Trophoblast cell (in vitro differentiated cells and primary cell): ENCODE measurements at regions not wholly inside any gene's neighbourhood (a gene's known extent, or its start where the extent isn't known, plus 50 kb on each side); places are given as distances from the start of the nearest gene placed in this dataset.

Experiments used
- DNase-seq, 2 donors: peaks; one replicate each; pipeline ENCODE4 v3.0.0-alpha.2; 2016
- H2AFZ ChIP-seq: 2 replicates; pipeline ENCODE4 v1.6.1; 2013; ENCODE audit warnings: low read length, moderate library complexity, mild to moderate bottlenecking; ENCODE audit not compliant: insufficient read depth, poor library complexity
- H2AK5ac ChIP-seq: 2 replicates; pipeline ENCODE4 v1.6.1; 2013; ENCODE audit warnings: mild to moderate bottlenecking, low read length
- H2BK120ac ChIP-seq: 2 replicates; pipeline ENCODE4 v1.6.1; 2013; ENCODE audit warnings: low read length, mild to moderate bottlenecking, moderate library complexity; ENCODE audit not compliant: insufficient read depth, poor library complexity
- H2BK12ac ChIP-seq: 2 replicates; pipeline ENCODE4 v1.6.1; 2013; ENCODE audit warnings: mild to moderate bottlenecking, low read length, moderate library complexity
- H2BK5ac ChIP-seq: 2 replicates; pipeline ENCODE4 v1.6.1; 2013; ENCODE audit warnings: low read length, low read depth, moderate library complexity, mild to moderate bottlenecking; ENCODE audit not compliant: poor library complexity
- H3K14ac ChIP-seq: 2 replicates; pipeline ENCODE4 v1.6.1; 2013; ENCODE audit warnings: mild to moderate bottlenecking, low read length
- H3K18ac ChIP-seq: 2 replicates; pipeline ENCODE4 v1.6.1; 2013; ENCODE audit warnings: mild to moderate bottlenecking, low read length
- H3K23ac ChIP-seq: 2 replicates; pipeline ENCODE4 v1.6.1; 2013; ENCODE audit warnings: low read length
- H3K27ac ChIP-seq: 2 replicates; pipeline ENCODE4 v1.5.1; 2013; ENCODE audit warnings: low read depth, mild to moderate bottlenecking, inconsistent platforms, low read length, moderate library complexity
- H3K27me3 ChIP-seq: 2 replicates; pipeline ENCODE4 v1.6.1; 2013; ENCODE audit warnings: inconsistent platforms, mild to moderate bottlenecking, low read length, moderate library complexity; ENCODE audit not compliant: insufficient read depth
- H3K36me3 ChIP-seq, 2 experiments: 1 replicate in 1 of 2; 2 replicates in 1 of 2; pipeline ENCODE4 v1.6.1; 2013; ENCODE audit warnings: low read length in 2 of 2, mild to moderate bottlenecking in 2 of 2, moderate library complexity in 1 of 2; ENCODE audit not compliant: insufficient read depth in 2 of 2, control insufficient read depth in 1 of 2
- H3K4ac ChIP-seq: 2 replicates; pipeline ENCODE4 v1.6.1; 2013; ENCODE audit warnings: low read depth, mild to moderate bottlenecking, low read length, moderate library complexity
- H3K4me1 ChIP-seq, 2 experiments: 1 replicate in 1 of 2; 2 replicates in 1 of 2; pipeline ENCODE4 v1.6.1; 2013; ENCODE audit warnings: low read length in 2 of 2, mild to moderate bottlenecking in 2 of 2, moderate library complexity in 1 of 2; ENCODE audit not compliant: insufficient read depth in 2 of 2, control insufficient read depth in 1 of 2
- H3K4me2 ChIP-seq: 2 replicates; pipeline ENCODE4 v1.6.1; 2013; ENCODE audit warnings: inconsistent platforms, mild to moderate bottlenecking, low read length, moderate library complexity
- H3K4me3 ChIP-seq: 2 replicates; pipeline ENCODE4 v1.5.1; 2013; ENCODE audit warnings: mild to moderate bottlenecking, low read depth, low read length, inconsistent platforms
- H3K79me1 ChIP-seq: one replicate; pipeline ENCODE4 v1.6.1; 2013; ENCODE audit warnings: low read length
- H3K79me2 ChIP-seq: 2 replicates; pipeline ENCODE4 v1.6.1; 2013; ENCODE audit warnings: low read length, mild to moderate bottlenecking; ENCODE audit not compliant: control insufficient read depth, insufficient read depth, poor library complexity
- H3K9ac ChIP-seq: 2 replicates; pipeline ENCODE4 v1.6.1; 2013; ENCODE audit warnings: mild to moderate bottlenecking, low read length
- H3K9me3 ChIP-seq: 2 replicates; pipeline ENCODE4 v1.6.1; 2013; ENCODE audit warnings: low read depth, mild to moderate bottlenecking, control low read depth, inconsistent platforms, low read length; ENCODE audit not compliant: insufficient read depth
- H4K12ac ChIP-seq: 2 replicates; pipeline ENCODE4 v1.6.1; 2013; ENCODE audit warnings: low read depth, mild to moderate bottlenecking, low read length, moderate library complexity
- H4K8ac ChIP-seq: 2 replicates; pipeline ENCODE4 v1.6.1; 2013; ENCODE audit warnings: low read depth, mild to moderate bottlenecking, low read length, moderate library complexity
- H4K91ac ChIP-seq: one replicate; pipeline ENCODE4 v1.6.1; 2013; ENCODE audit warnings: low read depth, mild to moderate bottlenecking, low read length, moderate library complexity
- WGBS: extraction: QIAGEN DNeasy Blood & Tissue Kit; methylation state at CpG from one replicate; pipeline ENCODE4 v1.1.7; 2013; ENCODE audit warnings: missing lambda C conversion rate; ENCODE audit not compliant: insufficient read length, insufficient coverage; ENCODE audit errors: extremely low coverage; 5-methylcytosine and 5-hydroxymethylcytosine counted together

GRCh38 chr5:44568519-44568918 lies 179.3 kb upstream of the FGF10 start:
- Histone ChIP-seq H4K91ac (no peak overlapping the region), H3K79me2 (no peaks in the 10 kb centered on the region), H3K36me3 (no peaks in the 10 kb centered on the region), H3K18ac (no peak overlapping the region), H3K4me3 (no peak overlapping the region), H4K12ac (no peak overlapping the region), H3K4me2 (no peak overlapping the region), H3K9ac (no peak overlapping the region), H3K27ac (no peak overlapping the region), H2BK120ac (no peak overlapping the region), H3K4ac (no peak overlapping the region), H2BK12ac (no peak overlapping the region), H3K14ac (no peak overlapping the region), H3K79me1 (peaks cover 2% of the 10 kb centered on the region), H2AK5ac (no peak overlapping the region), H3K4me1 (peaks cover 0 to 3% of the 10 kb centered on the region in 2 experiments), H2BK5ac (no peak overlapping the region), H3K27me3 (no peaks in the 10 kb centered on the region), H3K9me3 (no peaks in the 10 kb centered on the region), H2AFZ (no peak overlapping the region), H3K23ac (no peak overlapping the region), H4K8ac (no peak overlapping the region)
- no peak for DNase-seq
- no CpG with 5 or more reads among the region's 1 CpG for WGBS

DNA sequence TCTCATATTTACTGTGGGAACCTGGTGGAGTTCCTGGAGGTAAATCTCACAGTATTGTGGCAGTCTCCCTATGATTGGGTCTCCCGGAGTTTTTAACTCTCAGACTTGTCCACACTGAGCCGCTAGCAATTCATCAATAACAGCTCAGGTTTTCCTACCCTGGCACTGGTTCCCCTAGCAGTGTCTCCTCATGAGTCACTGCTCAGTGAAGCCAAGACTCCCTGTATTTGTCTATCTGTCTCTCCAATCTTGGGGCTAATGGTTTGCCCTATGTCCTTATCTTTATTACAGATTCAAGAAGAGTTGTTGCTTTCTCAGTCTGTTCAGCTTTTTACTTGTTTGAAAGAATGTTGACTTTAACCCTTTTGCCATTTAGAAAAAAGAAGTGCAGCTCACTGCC lies 176.7 kb upstream of the FGF10 start:
- Histone ChIP-seq H3K23ac (no peak overlapping the region), H4K12ac (no peak overlapping the region), H2AK5ac (no peak overlapping the region), H3K9me3 (no peaks in the 10 kb centered on the region), H2BK120ac (no peak overlapping the region), H3K79me1 (peaks cover 2% of the 10 kb centered on the region), H4K91ac (no peak overlapping the region), H3K27me3 (no peaks in the 10 kb centered on the region), H3K4me1 (peaks cover 0 to 3% of the 10 kb centered on the region in 2 experiments), H3K4ac (no peak overlapping the region), H3K27ac (peak overlapping the region; percentile 74), H3K9ac (no peak overlapping the region), H2BK5ac (no peak overlapping the region), H3K14ac (no peak overlapping the region), H3K18ac (no peak overlapping the region), H3K36me3 (no peaks in the 10 kb centered on the region), H3K79me2 (no peaks in the 10 kb centered on the region), H3K4me3 (no peak overlapping the region), H3K4me2 (peak overlapping the region; percentile 19), H4K8ac (no peak overlapping the region), H2AFZ (no peak overlapping the region), H2BK12ac (no peak overlapping the region)
- no CpG with 5 or more reads among the region's 2 CpGs for WGBS
- no peak for DNase-seq

DNA sequence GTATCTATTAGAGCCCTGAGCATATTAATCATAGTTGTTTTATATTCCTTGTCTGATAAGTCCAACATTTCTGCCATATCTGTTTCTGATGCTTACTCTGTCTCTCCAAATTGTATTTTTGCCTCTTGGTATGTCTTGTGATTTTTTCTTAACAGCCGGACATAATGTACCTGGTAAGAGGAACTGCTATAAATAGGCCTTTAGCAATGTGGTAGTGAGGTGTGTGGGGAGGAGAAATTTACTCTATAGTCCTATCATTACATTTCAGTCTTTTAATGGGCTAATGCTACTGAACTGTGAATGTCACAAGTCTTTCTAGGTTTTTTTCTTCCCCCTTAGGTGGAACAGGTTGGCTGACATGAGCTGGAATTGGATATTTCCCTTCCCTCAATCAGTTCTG lies 176.1 kb upstream of the FGF10 start:
- no peak overlapping the region for H3K4ac ChIP-seq
- H4K91ac ChIP-seq: no peak overlapping the region
- H2AFZ ChIP-seq: no peak overlapping the region
- no peaks in the 10 kb centered on the region for H3K79me2 ChIP-seq
- no peak overlapping the region for H4K8ac ChIP-seq
- H2AK5ac ChIP-seq: no peak overlapping the region
- no peak overlapping the region for H3K18ac ChIP-seq
- H3K4me3 ChIP-seq: no peak overlapping the region
- H3K9ac ChIP-seq: no peak overlapping the region
- H2BK12ac ChIP-seq: no peak overlapping the region
- DNase-seq: peak in 1 of 2 donors; percentile 1
- H2BK120ac ChIP-seq: no peak overlapping the region
- no peak overlapping the region for H2BK5ac ChIP-seq
- WGBS: no CpG with 5 or more reads among the region's 1 CpG
- H3K14ac ChIP-seq: no peak overlapping the region
- no peaks in the 10 kb centered on the region for H3K36me3 ChIP-seq
- H3K27ac ChIP-seq: peak overlapping the region; percentile 74
- peaks cover 0 to 3% of the 10 kb centered on the region in 2 experiments for H3K4me1 ChIP-seq
- no peak overlapping the region for H3K23ac ChIP-seq
- H3K4me2 ChIP-seq: no peak overlapping the region
- no peaks in the 10 kb centered on the region for H3K27me3 ChIP-seq
- H3K9me3 ChIP-seq: no peaks in the 10 kb centered on the region
- H3K79me1 ChIP-seq: peaks cover 2% of the 10 kb centered on the region
- H4K12ac ChIP-seq: no peak overlapping the region

DNA sequence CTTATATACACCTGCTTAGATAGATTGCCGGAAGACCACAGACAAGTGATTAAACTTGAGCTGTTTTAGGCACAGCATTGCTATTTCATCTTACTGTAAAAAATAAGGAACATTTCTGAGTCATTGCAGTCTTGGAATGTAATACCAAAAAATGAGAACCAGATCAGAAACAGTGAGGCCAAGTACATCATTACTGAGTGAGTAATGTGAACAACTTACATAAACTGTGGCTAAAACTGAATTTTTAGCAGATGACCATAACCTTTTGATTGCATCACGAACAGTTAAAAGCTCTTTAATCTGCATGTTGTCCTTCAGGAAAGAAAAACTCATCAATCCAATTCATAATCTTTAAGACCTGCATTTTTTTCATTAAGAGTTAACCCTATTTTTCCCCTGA lies 157.1 kb upstream of the FGF10 start:
- Histone ChIP-seq H2AFZ (no peak overlapping the region), H3K9me3 (no peaks in the 10 kb centered on the region), H3K27ac (no peak overlapping the region), H3K23ac (no peak overlapping the region), H3K14ac (no peak overlapping the region), H3K4ac (no peak overlapping the region), H3K27me3 (no peaks in the 10 kb centered on the region), H2BK12ac (no peak overlapping the region), H3K4me3 (no peak overlapping the region), H3K79me2 (no peaks in the 10 kb centered on the region), H2BK120ac (no peak overlapping the region), H2BK5ac (no peak overlapping the region), H3K4me1 (no peaks in the 10 kb centered on the region), H4K91ac (no peak overlapping the region), H3K79me1 (no peaks in the 10 kb centered on the region), H4K8ac (no peak overlapping the region), H3K36me3 (no peaks in the 10 kb centered on the region), H3K4me2 (no peak overlapping the region), H4K12ac (no peak overlapping the region), H3K18ac (no peak overlapping the region), H3K9ac (no peak overlapping the region), H2AK5ac (no peak overlapping the region)
- DNase-seq: peak in 1 of 2 donors; percentile 37
- no CpG with 5 or more reads among the region's 2 CpGs for WGBS
